ENCODE measurements at regions not wholly inside any gene's neighbourhood (a gene's known extent, or its start where the extent isn't known, plus 50 kb on each side); places are given as distances from the start of the nearest gene placed in this dataset.
"Not testable (repeated sequence)": the region's sequence is repeated elsewhere in the genome, so short reads cannot be mapped to it uniquely, and the experiment has no call there.

- DNase-seq, result no peak
Measured at GRCh38 chr13:79966059-79966458, 374.9 kb downstream of the SPRY2 start.

GRCh38 chr13:79946556-79946955 is 394.4 kb downstream of the SPRY2 start:
- DNase-seq, result no peak

DNA sequence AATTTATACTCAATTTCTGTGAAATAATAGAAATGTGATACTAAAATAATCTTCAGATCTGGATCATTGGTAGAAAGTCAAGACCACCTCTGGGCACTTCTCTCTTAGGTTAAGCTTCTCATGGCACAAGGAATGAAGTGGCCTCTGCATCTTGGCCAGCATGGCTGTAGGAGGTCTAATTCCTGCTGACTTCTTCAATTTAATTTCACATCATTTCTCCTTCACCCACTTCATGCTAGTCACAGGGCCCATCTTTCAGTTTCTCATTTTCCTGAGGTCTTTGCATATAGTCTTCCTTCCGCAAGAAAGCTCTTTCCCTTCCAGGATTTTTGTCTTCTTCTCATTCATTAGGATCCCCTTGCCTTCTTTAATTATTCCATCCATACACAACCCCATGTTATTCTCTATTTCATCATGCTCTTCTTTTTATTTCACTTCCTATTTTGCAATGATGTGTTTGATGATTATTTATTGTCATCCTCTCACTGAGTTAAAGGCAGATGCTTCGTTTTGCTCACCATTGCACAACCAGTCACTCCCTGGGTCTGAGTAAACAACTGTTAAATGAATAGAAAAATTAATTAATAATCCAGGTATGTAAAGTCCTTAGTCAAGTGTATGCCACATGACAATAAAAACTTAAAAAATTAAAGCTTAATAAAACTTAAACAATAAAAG is 397.4 kb downstream of the SPRY2 start:
- no peak for DNase-seq

GRCh38 chr13:79941752-79942151 is 399.2 kb downstream of the SPRY2 start:
- DNase-seq, result no peak

DNA sequence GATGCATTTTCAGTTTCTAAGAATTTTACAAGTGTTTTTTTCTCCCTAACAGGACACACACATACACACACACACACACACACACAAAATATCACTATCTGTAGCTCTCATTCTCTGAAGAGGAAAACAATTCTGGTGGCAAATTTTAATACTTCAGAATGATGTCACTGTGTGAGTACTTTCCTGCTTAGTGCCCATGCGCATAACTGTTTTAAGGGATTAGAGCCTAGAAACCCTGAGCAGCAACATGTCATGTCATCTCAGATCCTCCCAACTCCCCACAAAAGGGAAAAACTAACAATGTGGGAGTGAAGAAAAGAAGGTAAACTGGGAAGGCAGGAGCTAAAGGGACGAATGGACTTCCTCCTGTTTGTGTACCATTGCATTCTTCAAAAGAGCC is 401.2 kb downstream of the SPRY2 start:
- no peak for DNase-seq

GRCh38 chr13:79937771-79938216 is 403.1 kb downstream of the SPRY2 start:
- no peak for DNase-seq

- no peak for DNase-seq
Measured at GRCh38 chr13:79937311-79937710, 403.6 kb downstream of the SPRY2 start.

GRCh38 chr13:79936368-79937136 is 404.4 kb downstream of the SPRY2 start:
- DNase-seq, result no peak

- DNase-seq, result no peak
Measured at GRCh38 chr13:79935121-79935520, 405.8 kb downstream of the SPRY2 start.

DNA sequence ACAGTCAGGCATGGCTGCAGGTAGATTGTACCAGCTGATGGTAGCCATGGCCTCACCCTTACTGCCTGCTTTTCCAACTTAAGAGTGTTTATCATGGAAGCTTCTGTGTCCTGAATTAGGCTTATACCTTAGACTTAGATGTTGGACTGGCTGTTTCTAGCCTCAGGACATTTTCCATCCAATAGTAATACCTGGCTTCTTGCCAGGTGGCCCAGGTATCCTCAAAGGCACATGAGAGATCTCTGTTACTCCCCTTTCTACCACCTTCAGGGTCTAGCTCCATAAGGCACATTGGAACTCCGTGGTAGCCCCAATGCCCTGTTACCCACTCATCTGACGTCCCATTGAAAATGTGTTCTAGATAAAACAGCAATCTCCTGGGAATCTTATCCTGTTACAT is 407.5 kb downstream of the SPRY2 start:
- DNase-seq, result no peak

- DNase-seq, result no peak
Measured at GRCh38 chr13:79932556-79932955, 408.4 kb downstream of the SPRY2 start.

- not testable (repeated sequence) for DNase-seq
Measured at GRCh38 chr13:79923973-79924556, 416.9 kb downstream of the SPRY2 start.

DNA sequence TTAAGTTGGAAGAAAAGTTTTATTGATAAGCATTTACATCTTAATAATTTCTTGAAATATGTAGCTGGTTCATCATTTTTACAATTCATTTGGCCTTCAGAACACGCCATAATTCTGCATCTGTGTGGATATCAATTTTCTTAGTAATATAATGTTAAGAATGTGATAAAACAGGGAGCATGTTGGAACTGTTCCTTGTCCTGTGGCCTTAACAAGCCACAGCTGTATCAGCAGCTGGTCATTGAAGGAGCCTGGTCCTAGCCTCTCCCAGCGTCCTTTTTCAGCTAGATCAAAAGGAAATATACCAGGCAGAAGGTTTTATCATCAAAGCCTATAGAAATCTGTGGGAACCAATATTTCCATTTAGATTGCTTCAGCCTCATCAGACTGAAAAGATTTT is 421.8 kb downstream of the SPRY2 start:
- DNase-seq, result no peak

DNA sequence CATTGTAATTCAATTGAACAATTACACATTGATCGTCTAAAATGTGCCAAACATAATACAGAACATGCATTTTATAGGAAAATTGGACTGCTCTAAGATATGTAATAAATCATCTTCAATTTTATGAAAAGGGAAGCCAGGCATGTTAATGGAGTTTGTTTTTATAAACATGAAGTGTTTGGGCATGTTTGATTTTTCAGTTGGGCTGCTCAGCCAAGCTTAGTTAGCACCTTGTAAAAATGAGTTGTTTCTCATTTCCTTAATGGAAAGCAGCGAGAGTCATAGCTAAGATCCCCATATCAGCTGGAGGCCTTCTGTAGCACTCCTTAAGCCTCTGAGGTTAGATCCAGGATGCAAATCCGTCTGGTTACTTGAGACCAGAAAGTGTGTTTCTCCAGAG is 422.3 kb downstream of the SPRY2 start:
- DNase-seq, result no peak

DNA sequence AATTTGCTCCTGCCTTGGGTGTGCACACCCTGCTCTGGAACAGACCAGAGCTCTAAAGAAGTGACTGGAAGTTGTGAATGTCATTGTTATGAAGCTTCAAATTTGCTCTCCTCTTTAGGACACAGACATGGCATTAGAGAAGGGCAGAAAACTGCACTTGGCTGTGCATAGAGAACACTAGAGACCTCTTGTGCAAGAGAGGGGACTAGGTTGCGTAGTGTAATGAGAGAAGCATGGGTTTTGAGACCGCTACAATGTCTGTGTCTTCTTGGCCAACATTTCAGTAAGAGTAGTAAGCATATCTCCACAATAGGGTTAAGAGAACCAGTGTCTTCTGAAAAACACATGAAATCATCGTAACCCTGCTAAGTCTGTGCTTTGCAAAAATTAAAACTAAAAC is 423.3 kb downstream of the SPRY2 start:
- DNase-seq, result no peak

DNA sequence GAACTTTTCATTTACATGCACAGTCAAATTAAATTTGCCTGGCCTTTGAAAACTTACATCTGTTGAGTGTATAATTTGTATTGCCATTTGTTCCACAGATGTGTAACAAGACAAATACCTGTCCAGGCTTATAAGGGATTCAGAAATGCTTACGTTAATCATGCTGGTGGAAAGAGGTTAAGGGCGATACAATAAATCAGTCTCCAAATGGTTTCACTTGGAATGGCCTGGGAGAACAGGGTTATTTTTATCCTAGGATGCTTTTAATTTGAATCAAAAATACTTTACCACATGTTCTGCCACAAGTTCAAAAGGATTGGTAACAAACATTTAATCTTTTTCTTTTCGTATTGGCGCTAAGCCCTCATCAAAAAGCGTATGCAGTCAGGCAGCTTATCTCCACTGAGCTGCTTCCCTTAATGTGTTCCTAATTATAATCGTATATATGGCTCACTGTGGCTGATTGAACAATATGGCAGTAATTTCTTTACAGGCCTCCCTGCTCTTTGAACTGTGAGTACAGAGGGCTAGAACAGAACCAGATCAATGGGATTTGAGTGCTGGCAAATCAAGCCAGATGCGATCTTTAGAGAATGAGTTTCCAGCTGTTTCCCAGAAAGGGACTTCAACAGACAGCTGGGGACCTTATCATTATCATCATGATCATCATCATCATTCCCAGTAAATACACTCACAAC is 425.7 kb downstream of the SPRY2 start:
- DNase-seq, result no peak

GRCh38 chr13:79913141-79913827 is 427.6 kb downstream of the SPRY2 start:
- DNase-seq, result no peak

DNA sequence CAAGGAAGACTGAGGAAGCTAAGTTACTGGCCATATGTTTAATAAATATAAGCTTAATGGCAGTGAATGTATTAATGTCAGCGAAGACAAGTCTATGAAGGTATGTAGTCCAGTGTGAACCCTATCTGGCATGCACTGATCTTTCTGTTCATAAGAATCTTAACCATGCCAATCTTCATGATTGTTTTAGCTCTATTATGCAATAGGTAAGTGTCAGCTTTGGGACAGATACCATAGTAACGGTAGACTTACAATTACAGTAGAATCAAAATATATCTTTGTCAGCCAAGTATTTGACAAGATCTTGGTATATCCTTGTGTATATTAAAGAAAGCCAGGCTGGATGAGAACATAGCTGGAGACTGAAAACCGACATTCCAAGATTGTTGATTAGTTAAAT is 428.5 kb downstream of the SPRY2 start:
- no peak for DNase-seq

DNA sequence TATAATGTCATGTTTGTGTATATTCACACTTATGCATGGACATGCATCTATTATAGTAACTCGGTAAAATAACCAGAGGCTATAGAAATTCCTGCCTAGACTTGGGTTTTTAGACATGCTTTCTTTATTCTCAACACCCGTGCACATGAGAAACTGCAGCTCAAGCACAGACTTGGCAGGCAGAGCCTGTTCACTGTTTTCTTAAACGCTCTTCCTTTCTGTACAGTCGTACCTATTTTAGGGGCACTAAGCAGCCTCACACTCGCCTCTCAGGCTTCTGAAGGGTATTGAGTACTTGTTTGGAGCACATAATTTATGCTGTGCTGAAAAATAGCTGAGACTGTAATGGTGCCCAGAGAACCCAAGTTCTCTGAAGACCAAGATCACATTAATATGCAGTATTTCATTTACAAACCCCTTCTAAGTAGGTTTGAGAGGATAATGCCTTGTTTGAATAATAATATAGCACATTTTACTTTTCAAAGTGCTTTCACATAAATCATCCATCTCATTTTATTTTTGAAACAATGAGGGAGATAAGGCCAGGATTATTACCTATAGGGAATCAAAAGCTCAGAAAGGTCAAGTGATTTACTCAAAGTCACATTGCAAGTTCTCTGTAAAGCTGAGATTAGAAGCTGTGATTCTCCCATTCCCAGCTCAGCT is 429.9 kb downstream of the SPRY2 start:
- DNase-seq, result no peak

DNA sequence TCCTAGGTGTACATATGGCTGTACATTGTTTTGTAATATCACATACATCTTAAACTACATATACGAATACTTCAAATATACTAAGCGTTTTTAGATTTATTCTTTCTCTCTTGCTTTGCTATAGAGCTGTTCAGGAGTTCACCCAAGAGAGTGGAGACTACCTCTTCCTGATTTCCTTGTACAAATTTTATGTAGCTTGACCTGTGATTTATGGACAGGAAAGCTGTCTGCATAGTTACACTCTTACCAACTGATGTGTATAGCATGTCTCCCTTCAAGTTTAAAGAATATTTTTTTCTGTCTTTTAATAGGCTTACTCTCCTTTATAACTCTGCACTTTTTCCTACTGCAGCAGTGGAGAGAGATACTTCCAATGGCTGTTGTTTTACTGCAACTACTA is 428.7 kb downstream of the NDFIP2 start:
- no peak for DNase-seq

DNA sequence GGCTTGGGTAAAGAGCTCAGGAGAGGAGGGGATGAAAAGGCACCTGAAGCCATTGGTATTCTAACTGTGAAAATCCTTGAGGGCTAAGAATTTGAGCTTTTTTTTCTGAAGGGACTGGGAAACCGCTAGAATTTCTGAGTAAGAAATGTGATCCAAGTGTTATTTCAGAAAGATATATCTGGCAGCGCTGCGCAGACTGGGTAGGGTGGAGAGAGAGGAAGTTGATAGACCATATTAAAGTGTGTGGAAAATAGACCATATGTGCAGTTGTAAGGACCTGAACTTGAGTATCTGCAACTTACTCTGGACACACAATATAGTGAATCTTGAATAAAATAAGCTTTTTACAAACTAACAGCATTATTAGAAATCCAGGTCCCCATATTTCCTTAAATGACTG is 427.4 kb downstream of the NDFIP2 start:
- DNase-seq, result no peak

DNA sequence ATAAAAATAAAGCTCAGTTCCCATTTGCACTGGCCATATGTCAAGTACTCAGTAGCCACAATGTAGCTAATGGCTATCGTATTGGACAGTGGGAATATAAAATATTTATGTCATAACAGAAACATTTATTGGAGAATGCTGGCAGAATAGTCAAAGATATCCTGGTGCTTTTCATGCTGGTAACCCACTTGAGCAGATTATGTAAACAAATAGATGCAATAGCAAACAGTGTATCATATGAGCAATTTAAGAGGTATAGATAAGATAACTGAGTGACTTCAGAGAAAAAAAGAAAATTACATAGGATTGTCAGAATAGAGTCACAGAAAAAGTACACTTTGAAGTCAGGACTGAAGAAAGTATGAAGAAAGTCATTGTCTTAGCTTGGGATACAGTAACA is 426.6 kb downstream of the NDFIP2 start:
- DNase-seq, result no peak
